GM21381 (cell line): ENCODE measurements at regions not wholly inside any gene's neighbourhood (a gene's known extent, or its start where the extent isn't known, plus 50 kb on each side); places are given as distances from the start of the nearest gene placed in this dataset.

Experiments
- ATAC-seq: cut with Tn5 transposase; IDR thresholded peaks from one replicate; pipeline ENCODE4 v1.9.1; 2021; ENCODE audit warnings: mild to moderate bottlenecking, moderate library complexity; ENCODE audit not compliant: unreplicated experiment

GRCh38 chr7:32152576-32152975, 82.4 kb upstream of the PDE1C start:
- ATAC-seq: no peak

GRCh38 chr7:32150589-32150988, 80.4 kb upstream of the PDE1C start:
- no peak for ATAC-seq

GRCh38 chr7:32150039-32150438, 79.8 kb upstream of the PDE1C start:
- ATAC-seq: no peak

GRCh38 chr7:32147546-32148268, 77.5 kb upstream of the PDE1C start:
- no peak for ATAC-seq

- no peak for ATAC-seq
These were observed 75.7 kb upstream of the PDE1C start for GRCh38 chr7:32145911-32146310.

- no peak for ATAC-seq
These were observed 74.5 kb upstream of the PDE1C start for GRCh38 chr7:32144676-32145075.

GRCh38 chr7:32143301-32143700, 73.1 kb upstream of the PDE1C start:
- ATAC-seq: no peak

- ATAC-seq: no peak
These were observed 72.4 kb upstream of the PDE1C start for GRCh38 chr7:32142649-32143048.

- no peak for ATAC-seq
These were observed 70.2 kb upstream of the PDE1C start for GRCh38 chr7:32140210-32140939.

- ATAC-seq: no peak
These were observed 66.9 kb upstream of the PDE1C start for GRCh38 chr7:32137059-32137458.

- no peak for ATAC-seq
These were observed 60.9 kb upstream of the PDE1C start for GRCh38 chr7:32131091-32131490.

- no peak for ATAC-seq
These were observed 56.6 kb upstream of the PDE1C start for GRCh38 chr7:32126843-32127242.
